Lower leg skin (tissue), 4 donors: ENCODE measurements at regions not wholly inside any gene's neighbourhood (a gene's known extent, or its start where the extent isn't known, plus 50 kb on each side); places are given as distances from the start of the nearest gene placed in this dataset.

Source experiments
- DNase-seq, 2 donors: peaks; one replicate each; pipeline ENCODE4 v3.0.0-alpha.2; 2019; ENCODE audit warnings: low spot score in 2 of 2
- H3K4me3 ChIP-seq: fragments of 200-600 bp; sonication (generic); 2 replicates; pipeline ENCODE4 v1.5.1; 2017; ENCODE audit warnings: mild to moderate bottlenecking, low read depth; ENCODE audit not compliant: poor library complexity, severe bottlenecking
- POLR2A ChIP-seq, 2 donors: fragments of 450-650 bp; IDR thresholded peaks; one replicate each; pipeline ENCODE4 v1.6.1; 2016 to 2017; ENCODE audit warnings: antibody characterized with exemption in 2 of 2, mild to moderate bottlenecking in 1 of 2, moderate library complexity in 1 of 2
- WGBS, 2 donors: methylation state at CpG; one replicate each; pipeline ENCODE4 v1.1.5; 2018; 5-methylcytosine and 5-hydroxymethylcytosine counted together
- intact Hi-C: fragments of 100-400 bp; cut with DNase I; formaldehyde crosslinking; loops from one replicate; pipeline ENCODE4 v1.15.0; 2023; ENCODE audit warnings: low total_unique reads
- TF ChIP-seq, protein P1 (sequence below), 3 donors: fragments of 450-650 bp; IDR thresholded peaks; one replicate each; pipeline ENCODE4 v1.5.1; 2016; ENCODE audit warnings: antibody characterized with exemption in 3 of 3, mild to moderate bottlenecking in 3 of 3, moderate library complexity in 2 of 3

DNA sequence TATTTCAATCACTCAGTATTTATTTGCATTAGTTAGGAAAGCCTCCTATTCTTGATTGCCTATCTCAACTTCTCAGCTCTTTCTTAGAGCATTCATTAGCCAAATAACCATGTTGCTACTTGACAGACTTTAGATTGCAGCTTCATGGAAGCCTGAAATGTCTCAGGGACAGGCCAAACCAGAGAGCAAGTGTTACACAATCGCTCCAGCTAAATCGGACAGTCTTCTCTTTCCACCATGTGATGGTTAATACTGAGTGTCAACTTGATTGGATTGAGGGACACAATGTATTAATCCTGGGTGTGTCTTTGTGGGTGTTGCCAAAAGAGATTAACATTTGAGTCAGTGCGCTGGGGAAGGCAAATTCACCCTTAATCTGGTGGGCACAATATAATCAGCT is 106.5 kb upstream of the DRD2 start:
- H3K4me3 ChIP-seq, result no peak overlapping the region
- TF ChIP-seq, protein P1, sequence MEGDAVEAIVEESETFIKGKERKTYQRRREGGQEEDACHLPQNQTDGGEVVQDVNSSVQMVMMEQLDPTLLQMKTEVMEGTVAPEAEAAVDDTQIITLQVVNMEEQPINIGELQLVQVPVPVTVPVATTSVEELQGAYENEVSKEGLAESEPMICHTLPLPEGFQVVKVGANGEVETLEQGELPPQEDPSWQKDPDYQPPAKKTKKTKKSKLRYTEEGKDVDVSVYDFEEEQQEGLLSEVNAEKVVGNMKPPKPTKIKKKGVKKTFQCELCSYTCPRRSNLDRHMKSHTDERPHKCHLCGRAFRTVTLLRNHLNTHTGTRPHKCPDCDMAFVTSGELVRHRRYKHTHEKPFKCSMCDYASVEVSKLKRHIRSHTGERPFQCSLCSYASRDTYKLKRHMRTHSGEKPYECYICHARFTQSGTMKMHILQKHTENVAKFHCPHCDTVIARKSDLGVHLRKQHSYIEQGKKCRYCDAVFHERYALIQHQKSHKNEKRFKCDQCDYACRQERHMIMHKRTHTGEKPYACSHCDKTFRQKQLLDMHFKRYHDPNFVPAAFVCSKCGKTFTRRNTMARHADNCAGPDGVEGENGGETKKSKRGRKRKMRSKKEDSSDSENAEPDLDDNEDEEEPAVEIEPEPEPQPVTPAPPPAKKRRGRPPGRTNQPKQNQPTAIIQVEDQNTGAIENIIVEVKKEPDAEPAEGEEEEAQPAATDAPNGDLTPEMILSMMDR (IDR thresholded peaks at IDR 0.05), result no peak
- no peak for TF ChIP-seq POLR2A (IDR thresholded peaks at IDR 0.05)
- 60 to 74% methylated on average over 3 of the region's 3 CpGs for WGBS, 2 donors
- intact Hi-C loops, result no loop called here
- DNase-seq, result no peak

- 78 to 85% methylated on average over 11 of the region's 11 CpGs for WGBS, 2 donors
- TF ChIP-seq POLR2A (IDR thresholded peaks at IDR 0.05), result no peak
- TF ChIP-seq, protein P1 (IDR thresholded peaks at IDR 0.05), result no peak
- no peak overlapping the region for H3K4me3 ChIP-seq
- no peak for DNase-seq
- intact Hi-C loops, result no loop called here
These were observed 104.2 kb upstream of the DRD2 start for GRCh38 chr11:113579292-113579940.

GRCh38 chr11:113578715-113579250 is 103.6 kb upstream of the DRD2 start:
- no peak overlapping the region for H3K4me3 ChIP-seq
- WGBS, 2 donors, result 46 to 64% methylated on average over 5 of the region's 5 CpGs
- intact Hi-C loops, result no loop called here
- no peak for DNase-seq
- TF ChIP-seq, protein P1 (IDR thresholded peaks at IDR 0.05), result no peak
- no peak for TF ChIP-seq POLR2A (IDR thresholded peaks at IDR 0.05)

- WGBS, 2 donors, result 40 to 52% methylated on average over 1 of the region's 1 CpG
- DNase-seq, result no peak
- TF ChIP-seq, protein P1 (IDR thresholded peaks at IDR 0.05), result no peak
- TF ChIP-seq POLR2A (IDR thresholded peaks at IDR 0.05), result no peak
- H3K4me3 ChIP-seq, result no peak overlapping the region
- intact Hi-C loops, result no loop called here
These were observed 102.8 kb upstream of the DRD2 start for GRCh38 chr11:113578033-113578380.

- DNase-seq, result no peak
- 61 to 67% methylated on average over 6 of the region's 6 CpGs for WGBS, 2 donors
- no peak overlapping the region for H3K4me3 ChIP-seq
- intact Hi-C loops, result no loop called here
- no peak for TF ChIP-seq POLR2A (IDR thresholded peaks at IDR 0.05)
- TF ChIP-seq, protein P1 (IDR thresholded peaks at IDR 0.05), result no peak
These were observed 102.3 kb upstream of the DRD2 start for GRCh38 chr11:113577356-113578032.
